SW480 (cell line): ENCODE measurements at regions not wholly inside any gene's neighbourhood (a gene's known extent, or its start where the extent isn't known, plus 50 kb on each side); places are given as distances from the start of the nearest gene placed in this dataset.

Experiments used
- DNase-seq: peaks from one replicate; pipeline ENCODE4 v3.0.0-alpha.2; 2016; ENCODE audit warnings: low spot score

DNA sequence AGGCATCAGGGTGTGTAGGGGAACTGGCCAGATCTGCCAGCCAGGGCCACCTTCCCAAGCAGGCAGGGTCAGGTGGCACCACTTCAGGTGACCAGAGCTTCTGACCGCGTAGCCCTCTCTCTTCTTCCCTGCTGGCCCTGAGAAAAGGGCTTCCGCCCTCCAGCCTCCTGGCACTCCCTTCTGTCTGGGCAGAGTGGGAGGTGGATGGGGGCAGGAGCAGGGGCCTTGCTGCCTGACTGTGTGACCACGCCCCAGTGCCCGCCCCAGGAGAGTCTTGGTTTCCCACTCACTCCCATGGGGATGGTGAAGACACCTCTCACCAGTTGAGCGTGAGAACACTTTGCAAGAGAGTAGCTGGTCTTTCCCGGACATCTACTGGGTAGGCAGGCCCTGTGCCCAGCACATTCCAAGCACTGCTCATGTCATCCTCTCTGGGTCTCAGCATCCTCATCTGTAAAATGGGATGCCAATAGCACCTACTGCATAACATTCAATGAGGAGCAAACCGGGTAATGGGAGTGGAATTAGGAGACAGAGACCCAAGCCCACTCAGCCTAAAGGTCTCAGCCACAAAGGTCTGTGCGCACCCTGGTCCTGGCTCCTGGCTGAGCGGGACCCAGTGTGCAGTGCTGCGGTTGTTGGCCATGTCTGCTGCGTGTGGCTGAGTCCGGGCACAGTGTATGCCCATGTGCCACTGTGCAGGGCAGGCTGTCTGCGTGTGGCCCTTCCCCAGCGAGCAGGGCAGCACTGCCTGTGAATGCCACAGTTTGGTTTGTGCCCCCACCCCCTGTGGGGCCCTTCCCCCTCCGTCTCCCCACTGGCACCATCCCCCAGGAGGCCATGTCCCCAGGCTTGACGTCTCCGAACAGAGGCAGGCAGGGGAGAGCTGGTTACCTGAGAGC, 179.1 kb upstream of the IER5L start:
- no peak for DNase-seq

DNA sequence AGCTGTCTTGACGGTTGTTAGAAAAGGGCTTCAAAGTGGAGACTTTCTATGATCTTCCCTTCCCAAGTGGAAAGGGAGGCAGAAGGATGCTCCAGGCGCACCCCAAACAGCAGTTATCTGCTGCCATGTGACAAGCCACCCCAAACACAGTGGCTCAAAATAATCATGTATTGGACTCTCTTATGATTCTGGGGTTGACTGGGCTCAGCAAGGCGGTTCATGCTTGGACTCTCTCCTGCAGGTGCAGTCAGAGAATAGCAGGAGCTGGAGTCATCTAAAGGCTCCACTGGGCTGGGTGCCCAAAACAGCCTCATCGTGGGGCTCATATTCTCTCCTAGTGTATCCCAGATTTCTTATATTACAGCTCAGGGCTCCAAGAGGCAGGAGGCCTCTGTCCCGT, 177.6 kb upstream of the IER5L start:
- no peak for DNase-seq

DNA sequence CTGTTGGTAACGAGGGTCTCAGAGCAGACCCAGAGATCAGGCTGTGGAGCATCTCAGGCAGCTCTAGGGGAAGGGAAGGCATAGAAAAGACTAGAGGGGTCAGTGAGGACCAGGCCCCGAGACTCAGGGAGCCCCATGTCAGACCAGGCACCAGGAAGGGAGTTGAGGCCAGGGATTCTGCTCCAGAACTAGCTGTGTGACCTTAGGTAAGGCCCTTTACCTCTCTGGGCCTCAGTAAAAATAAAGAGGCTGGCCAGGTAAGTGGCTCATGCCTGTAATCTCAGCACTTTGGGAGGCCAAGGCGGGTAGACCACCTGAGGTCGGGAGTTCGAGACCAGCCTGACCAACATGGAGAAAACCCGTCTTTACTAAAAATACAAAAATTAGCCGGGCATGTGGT, 176.4 kb upstream of the IER5L start:
- DNase-seq, result no peak

DNA sequence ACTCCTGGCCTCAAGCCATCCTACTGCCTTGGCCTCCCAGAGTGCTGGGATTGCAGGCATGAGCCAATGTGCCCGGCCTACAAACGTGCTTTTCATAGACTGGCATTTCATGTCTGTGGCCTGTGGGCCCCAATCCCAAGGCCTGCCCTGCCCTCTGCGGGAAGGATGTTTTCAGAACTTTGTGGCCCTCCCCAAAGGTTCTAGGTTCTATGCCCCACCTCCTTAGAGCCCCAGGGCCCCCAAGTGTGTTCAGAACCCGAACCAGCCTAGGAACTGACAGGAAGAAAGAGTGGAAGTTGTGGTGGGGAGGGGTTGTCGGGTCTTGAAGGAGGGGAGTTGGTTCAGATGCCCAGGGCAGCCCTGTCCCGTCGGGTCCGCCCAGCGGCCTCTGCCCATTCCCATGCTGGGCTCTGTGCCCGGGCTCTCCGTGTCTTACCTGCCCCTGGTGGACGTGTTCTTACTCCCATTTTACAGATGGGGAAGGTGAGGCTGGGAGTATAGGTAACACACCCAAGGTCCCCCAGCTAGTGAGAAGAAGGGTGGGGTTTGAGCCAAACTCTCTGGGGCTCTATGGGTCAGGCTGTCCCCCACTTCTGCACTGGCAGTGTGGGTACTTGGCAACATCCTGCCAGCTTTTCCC, 175.8 kb upstream of the IER5L start:
- DNase-seq, result no peak

DNA sequence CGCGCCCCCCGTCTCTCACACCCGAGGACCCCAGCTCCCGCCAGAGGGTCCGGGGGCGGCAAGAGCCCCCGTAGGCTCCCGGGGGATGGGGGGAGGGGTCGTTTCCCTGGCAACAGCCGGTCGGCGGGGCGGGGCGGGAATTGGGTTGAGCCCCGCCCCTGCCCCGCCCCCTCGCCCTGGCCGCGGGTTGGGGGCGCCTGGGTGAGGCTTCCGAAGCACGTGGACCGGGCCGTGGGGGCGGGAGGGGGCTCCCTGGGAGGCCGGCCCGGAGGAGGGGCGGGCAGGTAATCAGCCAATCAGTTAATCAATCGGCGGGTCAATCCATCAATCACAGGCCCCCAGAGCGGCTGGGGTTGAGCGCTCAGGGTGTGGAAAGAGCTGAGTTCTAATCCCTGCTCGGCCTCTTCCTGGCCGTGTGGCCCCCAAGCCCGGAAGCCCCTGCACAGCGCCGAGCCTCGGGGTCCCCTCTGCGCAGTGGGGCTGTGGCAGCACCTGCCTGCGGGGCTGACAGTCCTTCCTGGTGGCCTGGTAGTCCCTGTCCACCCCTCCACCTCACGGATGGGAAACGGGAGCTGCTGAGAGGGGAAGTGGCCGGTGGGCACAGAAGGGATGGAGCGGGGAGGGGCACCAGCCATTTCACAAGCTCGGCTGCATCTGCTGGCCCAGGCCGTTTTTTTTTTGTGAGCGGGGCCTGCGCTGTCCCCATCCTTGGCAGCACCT, 174.2 kb upstream of the IER5L start:
- no peak for DNase-seq

DNA sequence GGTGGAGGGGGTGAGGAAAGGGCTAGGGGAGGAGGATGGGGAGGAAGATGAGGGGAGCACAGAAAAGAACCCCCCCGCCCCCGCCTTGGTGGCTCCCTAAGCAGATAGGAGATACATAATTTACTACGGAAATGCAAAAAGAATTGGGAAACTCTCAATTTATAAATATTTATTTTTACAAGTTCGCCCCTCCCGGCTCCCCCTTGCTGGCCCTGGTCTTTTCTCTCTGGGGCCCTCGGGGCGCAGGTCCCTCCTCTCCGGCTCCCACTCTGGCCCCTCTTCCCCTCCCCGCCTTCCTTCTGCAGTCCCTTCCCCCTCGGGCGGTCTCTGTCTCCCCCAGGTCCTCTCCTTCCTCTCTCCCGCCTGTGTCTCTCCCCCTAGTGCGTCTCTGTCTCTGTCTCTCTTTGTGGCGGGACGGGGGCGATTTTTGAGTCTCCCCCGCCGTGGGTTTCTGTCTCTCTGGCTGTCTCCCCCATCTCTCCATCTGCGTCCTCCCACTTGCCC, 173.6 kb upstream of the IER5L start:
- no peak for DNase-seq

DNA sequence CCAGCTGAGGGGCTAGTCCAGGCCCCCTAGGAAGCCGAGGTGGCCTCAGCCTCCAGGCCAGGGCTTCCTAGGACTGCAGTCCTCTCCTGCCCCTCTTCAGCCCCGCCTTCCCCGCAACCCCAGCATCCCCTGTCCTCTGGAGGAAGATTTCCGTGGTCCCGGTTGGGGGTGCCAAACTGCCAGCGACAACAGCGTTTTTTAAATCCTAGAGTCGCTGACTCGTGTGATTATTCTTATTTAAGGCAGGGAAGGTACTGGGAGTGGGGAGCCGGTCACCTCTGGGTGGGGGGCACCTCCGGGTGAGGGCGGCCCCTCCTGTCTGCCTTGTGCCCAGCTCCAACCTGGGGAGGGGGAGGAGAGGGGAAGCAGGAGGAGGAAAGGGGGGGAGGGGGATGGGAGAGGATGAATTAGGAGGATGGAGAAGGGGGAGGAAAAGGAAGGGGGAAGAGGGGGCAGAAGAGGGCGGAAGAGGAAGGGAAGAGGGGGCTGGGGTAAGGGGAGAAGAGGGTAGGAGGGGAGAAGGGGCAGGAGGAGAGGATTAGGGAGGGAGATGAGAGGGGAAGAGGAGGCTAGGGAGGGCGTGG, 173.1 kb upstream of the IER5L start:
- no peak for DNase-seq

DNA sequence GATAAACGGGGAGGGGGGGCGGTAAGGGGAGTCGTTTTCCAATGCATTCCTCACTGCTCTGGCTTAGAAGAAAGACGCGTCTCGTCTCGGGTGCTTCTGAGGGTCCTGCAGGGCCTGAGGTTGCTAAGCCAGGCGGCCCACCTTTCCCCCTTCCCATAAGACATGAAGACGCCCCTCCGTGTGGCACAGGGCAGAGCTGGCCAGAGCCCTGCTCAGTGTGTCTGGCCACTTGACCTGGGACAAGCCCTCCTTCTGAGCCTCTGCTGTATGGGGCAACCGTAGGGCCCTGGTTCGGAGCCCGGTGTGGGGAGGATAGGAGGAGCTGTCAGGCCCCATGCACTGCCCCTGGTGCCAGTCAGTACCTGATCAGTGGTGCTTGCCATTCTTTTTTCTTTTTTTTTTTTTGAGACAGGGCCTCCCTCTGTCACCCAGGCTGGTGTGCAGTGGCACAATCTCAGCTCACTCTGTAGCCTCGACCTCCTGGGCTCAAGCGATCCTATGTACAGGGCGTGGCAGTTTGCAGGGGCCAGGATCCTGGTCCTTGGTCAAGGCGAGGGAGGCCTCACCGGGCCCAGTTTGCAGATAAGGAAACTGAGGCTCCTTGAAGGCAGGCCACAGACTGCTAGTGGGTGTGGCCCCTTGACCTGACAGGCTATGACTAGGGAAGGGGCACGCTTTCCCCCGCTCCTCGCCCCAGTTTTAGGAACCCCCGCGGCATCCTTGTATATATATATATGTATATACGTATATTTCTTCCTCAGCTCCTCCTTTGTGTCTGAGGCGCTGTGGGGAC, 172.3 kb upstream of the IER5L start:
- DNase-seq, result no peak

DNA sequence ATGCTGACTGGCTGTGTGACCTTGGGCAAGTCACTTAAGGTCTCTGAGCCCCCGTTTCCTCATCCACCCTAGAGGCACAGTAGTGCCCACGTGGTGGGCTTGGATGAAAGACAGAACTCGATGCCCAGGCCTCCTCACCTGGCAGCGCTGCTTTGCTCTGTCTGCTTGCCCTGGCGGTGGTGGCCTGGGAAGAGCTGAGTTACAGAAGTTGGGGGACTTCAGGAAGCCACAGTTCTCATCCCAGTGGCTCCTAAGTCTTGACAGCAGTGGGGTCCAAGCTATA, 171.5 kb upstream of the IER5L start:
- no peak for DNase-seq

DNA sequence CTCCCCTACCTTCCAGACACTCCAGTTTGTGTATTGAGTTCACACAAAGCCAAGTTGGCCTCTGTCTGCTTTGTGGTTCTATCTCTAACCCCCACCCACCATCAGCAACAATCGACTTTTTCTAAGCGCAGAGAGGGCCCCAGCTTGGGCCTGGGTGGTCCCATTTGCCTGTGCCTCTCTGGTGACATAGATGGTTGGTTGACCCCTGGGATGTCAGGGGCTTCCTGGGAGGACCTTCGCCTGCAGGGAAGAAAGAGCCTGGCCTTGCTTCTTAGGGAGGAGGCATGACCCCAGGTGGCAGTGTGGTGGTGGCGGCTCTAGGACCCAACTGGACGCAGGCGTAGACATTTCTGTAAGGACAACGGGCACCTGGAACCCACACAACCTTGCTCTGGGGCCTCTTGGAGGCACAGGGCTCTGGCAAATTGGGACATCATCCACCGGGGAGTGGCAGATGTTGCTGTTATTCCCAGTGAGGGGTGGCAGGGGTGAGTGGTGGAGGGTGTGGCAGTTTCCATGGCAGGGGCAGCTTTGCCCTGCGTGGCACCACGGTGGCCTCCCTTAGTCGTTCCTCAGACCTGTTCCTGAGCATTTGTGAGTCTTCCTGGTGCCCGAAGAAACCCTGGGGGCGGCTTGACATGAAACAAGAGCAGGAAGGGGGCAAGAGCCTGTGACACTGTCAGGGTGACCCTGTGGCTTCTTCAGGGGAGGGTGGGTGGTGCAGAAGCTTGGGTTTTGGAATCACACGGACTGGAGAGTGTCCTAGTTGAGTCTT, 171.0 kb upstream of the IER5L start:
- no peak for DNase-seq

DNA sequence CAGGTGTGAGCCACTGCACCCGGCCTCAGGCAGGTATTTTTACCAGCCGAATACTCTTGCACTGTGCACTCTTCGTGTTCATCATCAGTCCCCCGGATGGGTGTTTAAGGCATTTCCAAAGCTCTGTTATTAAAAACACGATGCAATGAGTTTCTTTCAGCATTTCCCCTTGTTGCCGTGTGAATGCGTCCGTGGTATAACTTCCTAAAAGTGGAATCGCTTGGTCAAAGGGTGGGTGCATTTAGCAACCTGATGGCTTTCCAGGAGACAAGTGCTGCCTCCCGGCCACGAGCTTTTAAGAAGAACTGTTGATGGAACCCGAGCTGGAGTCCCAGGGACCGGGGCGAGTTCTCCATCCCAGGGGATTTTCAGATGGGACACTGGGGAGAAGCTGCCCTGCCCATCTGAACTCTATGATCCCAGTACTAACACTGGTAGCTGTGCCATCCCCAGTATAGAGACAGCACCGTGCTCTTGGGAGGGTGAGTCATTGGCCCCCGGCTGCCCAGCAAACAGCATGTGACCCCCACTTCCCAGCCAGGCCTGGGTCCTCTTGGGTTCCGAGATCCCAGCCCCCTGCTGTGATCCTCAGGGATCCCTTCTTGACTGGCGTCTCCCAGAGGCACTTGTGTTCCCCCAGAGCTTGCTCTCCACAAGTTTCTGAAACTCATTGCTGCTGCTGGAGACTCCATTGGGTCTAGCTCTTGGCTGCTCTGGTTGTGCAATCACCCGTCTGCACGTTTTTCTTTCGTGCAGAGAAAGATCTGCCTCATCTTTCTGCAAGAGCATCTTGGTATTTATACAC, 169.5 kb upstream of the IER5L start:
- no peak for DNase-seq

DNA sequence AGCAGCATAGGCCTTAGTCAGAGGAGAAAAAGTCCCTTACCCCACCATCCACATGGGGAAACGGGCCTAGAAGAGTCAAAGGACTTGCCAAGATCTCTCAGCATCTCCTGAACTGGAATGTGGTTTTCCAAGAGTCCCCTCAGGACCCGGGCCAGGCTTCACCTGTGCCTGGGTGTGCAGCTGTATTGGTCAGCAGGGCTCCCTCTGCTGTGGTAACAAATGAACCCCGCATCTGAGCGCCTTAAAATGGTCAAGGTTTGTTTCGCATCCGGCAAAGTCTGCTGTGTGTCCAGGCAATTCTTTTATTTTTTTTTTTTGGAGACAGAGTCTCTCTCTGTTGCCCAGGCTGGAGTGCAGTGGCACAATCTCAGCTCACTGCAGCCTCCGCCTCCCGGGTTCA, 168.0 kb upstream of the IER5L start:
- no peak for DNase-seq

DNA sequence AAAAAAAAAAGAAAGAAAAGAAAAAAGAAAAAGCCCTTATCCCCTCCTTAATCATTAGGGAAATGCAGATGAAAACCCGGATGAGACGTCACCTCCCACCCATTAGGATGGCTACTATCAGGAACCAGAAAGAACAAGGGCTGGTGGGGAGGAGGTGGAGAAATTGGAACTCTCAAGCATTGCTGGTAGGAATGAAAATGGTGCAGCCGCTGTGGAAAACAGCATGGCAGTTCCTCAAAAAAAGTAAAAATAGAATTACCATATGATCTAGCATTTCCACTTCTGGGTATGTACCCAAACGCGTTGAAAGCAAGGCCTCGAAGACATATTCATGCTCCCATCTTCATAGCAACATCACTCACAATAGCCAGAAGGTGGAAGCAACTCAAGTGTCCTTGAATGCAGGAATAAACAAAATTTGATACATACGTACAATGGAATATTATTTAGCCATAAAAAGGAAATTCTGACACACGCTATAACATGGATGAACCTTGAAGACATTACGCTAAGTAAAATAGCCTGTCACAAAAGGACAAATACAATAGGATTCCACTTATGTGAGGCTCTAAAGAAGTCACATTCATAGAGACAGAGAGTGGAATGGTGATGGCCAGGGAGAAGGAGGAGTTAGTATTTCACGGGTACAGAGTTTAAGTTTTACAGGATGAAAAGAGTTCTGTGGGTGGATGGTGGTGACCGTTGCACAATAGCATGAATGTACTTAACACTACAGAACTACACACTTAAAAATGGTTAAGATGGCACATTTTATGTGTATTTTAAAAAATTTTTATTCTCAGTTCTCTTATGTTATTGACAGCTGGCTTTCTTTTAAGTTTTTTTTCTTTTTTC, 166.8 kb upstream of the IER5L start:
- DNase-seq, result no peak

DNA sequence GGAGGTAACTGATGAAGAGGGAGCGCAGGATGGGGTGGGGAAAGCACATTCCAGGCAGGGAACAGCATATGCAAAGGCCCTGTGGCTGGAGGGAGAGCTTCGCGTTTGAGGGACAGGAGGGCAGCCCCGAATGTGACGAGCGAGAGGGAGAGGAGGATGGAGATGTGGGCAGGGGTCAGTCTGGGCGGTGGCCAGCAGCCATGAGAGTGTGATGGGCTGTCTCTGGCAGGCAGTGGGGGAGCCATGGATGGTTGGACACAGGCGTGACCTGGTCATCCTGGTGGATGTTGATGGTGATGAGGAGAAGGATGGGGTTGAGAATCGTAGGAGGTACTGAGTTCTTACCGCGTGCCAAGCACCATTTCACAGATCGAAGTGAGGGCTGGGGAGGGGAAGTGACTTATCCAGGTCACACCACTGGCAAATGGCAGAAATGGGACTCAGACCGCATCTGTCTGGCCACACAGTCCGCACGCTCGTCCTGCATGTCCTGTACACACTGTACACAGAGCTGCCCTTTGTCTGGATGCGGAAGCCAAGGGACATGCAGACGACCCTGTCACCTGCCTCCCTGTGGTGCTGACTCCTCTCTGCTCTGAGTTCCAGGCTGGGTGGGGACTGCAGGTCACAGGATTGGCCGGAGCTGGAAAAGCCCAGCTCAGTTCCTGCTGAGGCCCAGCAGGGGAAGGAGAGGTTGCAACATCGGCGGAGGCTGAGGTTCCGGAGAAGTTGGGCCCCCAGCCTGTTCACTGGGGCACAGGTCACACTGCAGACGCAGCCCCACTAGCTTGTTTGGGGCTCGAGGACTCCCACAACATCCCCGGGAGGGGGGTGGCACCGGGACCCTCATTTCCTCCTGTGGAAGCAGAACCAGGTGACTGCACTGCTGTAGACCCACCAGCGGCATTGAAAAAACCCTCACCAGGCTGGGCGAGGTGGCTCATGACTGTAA, 165.6 kb upstream of the IER5L start:
- no peak for DNase-seq

DNA sequence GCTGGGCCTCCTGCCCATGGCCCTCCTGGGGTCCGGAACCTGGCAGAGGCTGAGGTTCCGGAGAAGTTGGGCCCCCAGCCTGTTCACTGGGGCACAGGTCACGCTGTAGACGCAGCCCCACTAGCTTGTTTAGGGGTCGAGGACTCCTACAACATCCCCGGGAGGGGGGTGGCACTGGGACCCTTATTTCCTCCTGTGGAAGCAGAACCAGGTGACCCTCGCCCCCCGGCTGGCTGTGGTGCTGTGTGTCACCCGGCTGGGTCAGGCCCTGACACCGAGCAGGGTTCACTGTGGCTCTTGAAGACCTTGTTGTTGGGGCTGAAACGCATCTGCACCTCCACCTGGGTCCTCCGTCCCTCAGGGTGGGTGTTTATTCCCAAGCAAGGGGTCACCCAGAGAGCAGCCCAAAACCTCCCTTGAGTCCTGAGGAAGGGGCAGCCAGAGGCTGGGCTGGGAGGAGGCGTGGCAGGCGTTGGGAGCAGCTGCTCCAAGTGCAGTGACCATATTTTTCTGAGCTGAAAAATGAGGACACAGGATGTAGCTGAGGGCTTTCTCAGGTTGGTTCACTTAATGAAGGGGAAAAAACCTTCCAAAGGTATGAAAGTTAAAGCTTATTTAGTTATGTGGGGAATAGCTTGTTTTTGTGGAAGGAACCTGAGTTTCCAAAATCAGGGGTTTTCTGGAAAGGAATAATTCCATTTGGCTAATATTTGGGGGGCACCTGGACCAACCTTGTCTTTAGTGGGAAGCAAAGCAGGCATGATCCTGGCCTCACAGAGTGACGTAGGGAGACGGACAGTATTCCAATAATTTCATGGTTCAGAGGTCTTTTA, 164.7 kb upstream of the IER5L start:
- no peak for DNase-seq

DNA sequence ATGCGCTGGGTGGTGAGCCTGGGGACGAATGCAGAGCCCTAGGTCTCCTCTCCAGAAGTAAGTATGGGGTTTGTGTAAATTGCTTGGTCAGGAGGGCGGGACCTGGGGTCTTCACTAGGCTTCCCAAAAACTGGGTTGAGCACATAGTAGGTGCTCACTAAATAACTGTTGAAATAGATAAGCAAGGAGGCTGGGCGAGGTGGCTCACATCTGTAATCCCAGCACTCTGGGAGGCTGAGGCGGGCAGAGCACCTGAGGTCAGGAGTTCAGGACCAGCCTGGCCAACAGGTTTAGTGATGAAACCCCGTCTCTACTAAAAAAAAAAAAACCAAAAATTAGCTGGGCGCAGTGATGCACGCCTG, 163.9 kb upstream of the IER5L start:
- DNase-seq, result no peak
